Activated CD8-positive, alpha-beta T cell treated with anti-CD3 and anti-CD28 coated beads, Interleukin-2, amount 10 ng/mL, durations not matched to agents 7 days and 5 days (primary cell): ENCODE measurements at regions not wholly inside any gene's neighbourhood (a gene's known extent, or its start where the extent isn't known, plus 50 kb on each side); places are given as distances from the start of the nearest gene placed in this dataset.
"Not testable (repeated sequence)": the region's sequence is repeated elsewhere in the genome, so short reads cannot be mapped to it uniquely, and the experiment has no call there.

Experiments used
- ATAC-seq: fragments of 150-1000 bp; cut with Tn5 transposase; one replicate; pipeline ENCODE4 v1.10.0; 2021; ENCODE audit warnings: moderate library complexity
- CTCF ChIA-PET: fragments of 350-600 bp; sonication (Branson Sonifier 250); formaldehyde crosslinking; loops from one replicate; lab custom pipeline; 2021; ENCODE audit warnings: antibody characterized with exemption; lab: Charles Lee
- POLR2A ChIA-PET: fragments of 350-600 bp; sonication (Branson Sonifier 250); formaldehyde crosslinking; loops from one replicate; lab custom pipeline; 2021; ENCODE audit warnings: antibody characterized with exemption; lab: Charles Lee
- DNase-seq: peaks from one replicate; pipeline ENCODE4 v3.0.0-alpha.2; 2020
- H3K27ac Mint-ChIP-seq: one replicate; pipeline ENCODE4 v1.8.0; 2021; ENCODE audit warnings: mild to moderate bottlenecking, mixed read lengths
- H3K27me3 Mint-ChIP-seq: one replicate; pipeline ENCODE4 v1.8.0; 2021; ENCODE audit warnings: low read depth, mixed read lengths
- H3K36me3 Mint-ChIP-seq: one replicate; pipeline ENCODE4 v1.8.0; 2021; ENCODE audit warnings: low read depth, mixed read lengths
- H3K4me1 Mint-ChIP-seq: one replicate; pipeline ENCODE4 v1.8.0; 2021; ENCODE audit warnings: low read depth, mixed read lengths
- H3K4me3 Mint-ChIP-seq: one replicate; pipeline ENCODE4 v1.8.0; 2021; ENCODE audit warnings: mild to moderate bottlenecking, mixed read lengths
- H3K9me3 Mint-ChIP-seq: one replicate; pipeline ENCODE4 v1.8.0; 2022; ENCODE audit warnings: mixed read lengths; ENCODE audit not compliant: insufficient read depth

GRCh38 chr14:104394409-104394851 lies 185.1 kb upstream of the C14orf180 start:
- CTCF ChIA-PET, result no interaction called here

GRCh38 chr14:104395276-104395675 lies 184.3 kb upstream of the C14orf180 start:
- ATAC-seq (no peak), DNase-seq (no peak)
- ChIA-PET POLR2A (no interaction called here), CTCF (no interaction called here)
- Mint-ChIP-seq H3K9me3 (peaks cover 9% of the 10 kb centered on the region), H3K27ac (peak overlapping the region; percentile 96), H3K4me1 (peaks cover 64% of the 10 kb centered on the region), H3K36me3 (no peaks in the 10 kb centered on the region), H3K4me3 (no peak overlapping the region), H3K27me3 (no peaks in the 10 kb centered on the region)

More at GRCh38 chr14:104394409-104394851, 185.1 kb upstream of the C14orf180 start:
- peaks cover 9% of the 10 kb centered on the region for H3K9me3 Mint-ChIP-seq
- DNase-seq (no peak), ATAC-seq (peak; percentile 12)
- no peaks in the 10 kb centered on the region for H3K36me3 Mint-ChIP-seq
- peak overlapping the region; percentile 96 for H3K27ac Mint-ChIP-seq
- no peaks in the 10 kb centered on the region for H3K27me3 Mint-ChIP-seq
- POLR2A ChIA-PET, result no interaction called here
- H3K4me3 Mint-ChIP-seq, result peak overlapping the region; percentile 45
- H3K4me1 Mint-ChIP-seq, result peaks cover 65% of the 10 kb centered on the region

- Mint-ChIP-seq H3K9me3 (peaks cover 9% of the 10 kb centered on the region), H3K36me3 (no peaks in the 10 kb centered on the region), H3K4me3 (no peak overlapping the region), H3K27me3 (no peaks in the 10 kb centered on the region), H3K4me1 (peaks cover 59% of the 10 kb centered on the region), H3K27ac (no peak overlapping the region)
- CTCF ChIA-PET, result no interaction called here
- DNase-seq (no peak), ATAC-seq (no peak)
- POLR2A ChIA-PET, result no interaction called here
Observed at GRCh38 chr14:104395941-104396681, 183.5 kb upstream of the C14orf180 start.

DNA sequence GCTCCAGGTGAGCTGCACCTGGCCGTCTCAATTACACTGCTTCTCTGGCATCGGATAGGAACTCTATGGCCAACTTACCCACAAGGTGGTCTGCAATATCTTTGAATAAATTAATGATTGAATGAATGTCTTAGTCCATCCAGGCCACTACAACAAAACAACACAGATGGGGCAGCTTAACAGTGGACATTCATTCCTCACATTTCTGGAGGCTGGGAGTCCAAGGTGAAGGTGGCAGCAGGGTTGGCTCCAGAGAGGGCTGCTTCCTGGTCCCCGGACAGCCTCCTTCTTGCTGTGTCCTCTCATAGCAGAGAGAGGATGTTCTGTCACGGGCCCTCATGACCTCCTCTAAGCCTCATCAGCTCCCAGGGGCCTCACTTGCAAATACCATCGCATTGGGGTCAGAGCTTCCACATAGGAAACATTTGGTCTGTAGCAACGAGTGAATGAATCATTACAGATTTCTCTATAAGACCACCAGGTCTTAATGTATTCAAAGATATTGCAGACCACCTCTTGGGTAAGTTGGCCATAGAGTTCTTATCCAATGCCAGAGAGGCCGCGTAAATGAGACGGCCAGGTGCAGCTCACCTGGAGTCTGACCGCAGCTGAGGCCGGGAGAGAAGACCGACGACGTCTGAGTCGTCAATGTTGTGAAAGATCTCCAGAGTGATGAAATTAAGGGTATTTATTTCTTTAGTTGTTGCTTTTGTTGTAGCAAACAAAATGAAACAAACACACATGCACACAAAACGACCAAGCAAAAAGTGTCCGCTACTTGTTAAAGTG lies 182.7 kb upstream of the C14orf180 start:
- ATAC-seq (no peak), DNase-seq (no peak)
- CTCF ChIA-PET, result no interaction called here
- Mint-ChIP-seq H3K9me3 (peaks cover 9% of the 10 kb centered on the region), H3K27ac (no peak overlapping the region), H3K27me3 (no peaks in the 10 kb centered on the region), H3K36me3 (no peaks in the 10 kb centered on the region), H3K4me1 (peaks cover 52% of the 10 kb centered on the region), H3K4me3 (no peak overlapping the region)
- POLR2A ChIA-PET, result no interaction called here

GRCh38 chr14:104397956-104398355 lies 181.6 kb upstream of the C14orf180 start:
- CTCF ChIA-PET, result no interaction called here
- ATAC-seq, result no peak
- Mint-ChIP-seq H3K27ac (no peak overlapping the region), H3K9me3 (peaks cover 9% of the 10 kb centered on the region), H3K4me1 (peaks cover 41% of the 10 kb centered on the region), H3K27me3 (no peaks in the 10 kb centered on the region), H3K36me3 (no peaks in the 10 kb centered on the region), H3K4me3 (no peak overlapping the region)
- POLR2A ChIA-PET, result no interaction called here
- no peak for DNase-seq

- Mint-ChIP-seq H3K27ac (peak overlapping the region; percentile 20), H3K9me3 (peaks cover 9% of the 10 kb centered on the region), H3K27me3 (no peaks in the 10 kb centered on the region), H3K4me1 (peaks cover 36% of the 10 kb centered on the region), H3K4me3 (no peak overlapping the region), H3K36me3 (no peaks in the 10 kb centered on the region)
- ChIA-PET POLR2A (no interaction called here), CTCF (no interaction called here)
- no peak for DNase-seq
- no peak for ATAC-seq
Observed at GRCh38 chr14:104398656-104399055, 180.9 kb upstream of the C14orf180 start.

DNA sequence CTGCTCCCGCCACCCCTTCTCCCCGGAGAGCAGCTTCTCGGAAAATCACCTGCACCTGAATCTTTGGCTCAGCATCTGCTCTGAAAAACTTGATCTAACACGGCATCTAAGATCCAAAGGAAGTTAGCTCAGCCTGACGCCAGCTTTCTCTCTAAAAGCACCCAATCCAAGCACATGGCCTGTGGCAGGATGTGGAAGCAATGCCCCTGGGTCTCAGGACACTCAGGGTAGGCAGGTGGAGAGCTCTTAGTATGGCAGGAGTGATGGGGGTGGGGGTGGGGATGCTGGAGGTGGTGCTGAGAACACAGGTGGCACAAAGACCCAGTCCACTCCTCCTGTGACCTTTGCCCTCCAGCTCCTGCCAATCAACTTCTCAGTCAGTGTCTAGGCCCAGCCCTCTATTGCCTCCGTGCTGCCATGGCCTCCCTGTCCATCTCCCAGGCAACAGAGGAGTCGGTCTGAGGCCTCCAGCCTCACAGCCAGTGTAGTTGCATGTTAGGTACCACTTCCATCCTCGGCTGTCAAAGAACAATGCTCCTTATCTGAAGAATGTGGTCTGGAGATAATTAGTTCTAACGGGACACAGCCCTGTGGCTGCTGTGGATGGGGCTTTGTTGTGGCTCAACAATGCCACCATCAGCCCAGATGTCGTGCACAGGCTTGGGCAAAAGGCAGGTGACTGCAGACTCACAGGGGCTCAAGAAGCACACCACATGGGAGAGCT lies 180.0 kb upstream of the C14orf180 start:
- no peak for DNase-seq

DNA sequence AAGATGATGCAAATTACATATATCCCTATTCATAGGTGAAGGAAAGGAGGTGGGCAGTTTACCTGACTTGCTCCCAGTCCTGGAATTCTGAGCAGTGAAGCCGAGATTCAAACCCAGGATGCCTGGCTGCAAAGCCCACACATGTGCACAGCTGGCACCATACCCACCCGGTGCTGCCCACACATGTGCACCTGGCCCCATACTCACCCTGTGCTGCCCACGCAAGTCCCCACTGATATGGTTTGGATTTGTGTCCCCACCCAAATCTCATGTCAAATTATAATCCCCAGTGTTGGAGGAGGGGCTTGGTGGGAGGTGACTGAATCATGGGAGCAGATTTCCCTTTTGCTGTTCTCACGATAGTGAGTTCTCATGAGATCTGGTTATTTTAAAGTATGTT lies 179.2 kb upstream of the C14orf180 start:
- ChIA-PET POLR2A (no interaction called here), CTCF (no interaction called here)
- peaks cover 9% of the 10 kb centered on the region for H3K9me3 Mint-ChIP-seq
- no peak for ATAC-seq
- peaks cover 19% of the 10 kb centered on the region for H3K4me1 Mint-ChIP-seq
- H3K27ac Mint-ChIP-seq, result no peak overlapping the region
- H3K36me3 Mint-ChIP-seq, result no peaks in the 10 kb centered on the region
- H3K4me3 Mint-ChIP-seq, result no peak overlapping the region
- no peak for DNase-seq
- no peaks in the 10 kb centered on the region for H3K27me3 Mint-ChIP-seq

More for the DNA sequence above, 180.0 kb upstream of the C14orf180 start:
- Mint-ChIP-seq H3K4me1 (peaks cover 27% of the 10 kb centered on the region), H3K4me3 (no peak overlapping the region), H3K9me3 (peaks cover 9% of the 10 kb centered on the region), H3K27me3 (no peaks in the 10 kb centered on the region), H3K27ac (no peak overlapping the region), H3K36me3 (no peaks in the 10 kb centered on the region)
- ChIA-PET CTCF (no interaction called here), POLR2A (no interaction called here)
- ATAC-seq, result peak; percentile 49

GRCh38 chr14:104401785-104402184 lies 177.8 kb upstream of the C14orf180 start:
- Mint-ChIP-seq H3K9me3 (peaks cover 9% of the 10 kb centered on the region), H3K36me3 (no peaks in the 10 kb centered on the region), H3K27me3 (peaks cover 6% of the 10 kb centered on the region), H3K27ac (no peak overlapping the region), H3K4me3 (no peak overlapping the region), H3K4me1 (peaks cover 12% of the 10 kb centered on the region)
- DNase-seq (no peak), ATAC-seq (no peak)
- ChIA-PET CTCF (no interaction called here), POLR2A (no interaction called here)

DNA sequence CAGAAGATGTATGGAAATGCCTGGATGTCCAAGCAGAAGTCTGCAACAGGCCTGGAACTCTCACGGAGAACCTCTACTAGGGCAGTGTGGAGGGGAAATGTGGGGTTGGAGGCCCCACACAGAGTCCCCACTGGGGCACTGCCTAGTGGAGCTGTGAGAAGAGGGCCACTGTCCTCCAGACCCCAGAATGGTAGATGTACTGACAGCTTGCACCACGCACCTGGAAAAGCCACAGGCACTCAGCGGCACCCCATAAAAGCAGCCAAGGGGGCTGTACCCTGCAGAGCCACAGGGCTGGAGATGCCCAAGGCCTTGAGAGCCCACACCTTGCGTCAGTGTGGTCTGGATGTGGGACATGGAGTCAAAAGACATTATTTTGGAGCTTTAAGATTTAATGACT lies 177.3 kb upstream of the C14orf180 start:
- peaks cover 12% of the 10 kb centered on the region for H3K4me1 Mint-ChIP-seq
- CTCF ChIA-PET, H3K27ac Mint-ChIP-seq, H3K9me3 Mint-ChIP-seq, POLR2A ChIA-PET, H3K36me3 Mint-ChIP-seq, DNase-seq, ATAC-seq, H3K27me3 Mint-ChIP-seq, H3K4me3 Mint-ChIP-seq: not testable (repeated sequence)

GRCh38 chr14:104403421-104404220 lies 175.9 kb upstream of the C14orf180 start:
- H3K4me3 Mint-ChIP-seq, result no peak overlapping the region
- no peaks in the 10 kb centered on the region for H3K9me3 Mint-ChIP-seq
- DNase-seq (peak; percentile 8), ATAC-seq (no peak)
- no peak overlapping the region for H3K27ac Mint-ChIP-seq
- H3K36me3 Mint-ChIP-seq, result no peaks in the 10 kb centered on the region
- peaks cover 12% of the 10 kb centered on the region for H3K4me1 Mint-ChIP-seq
- ChIA-PET POLR2A (no interaction called here), CTCF (no interaction called here)
- H3K27me3 Mint-ChIP-seq, result peaks cover 9% of the 10 kb centered on the region
